HG03378 (cell line): ENCODE measurements at regions not wholly inside any gene's neighbourhood (a gene's known extent, or its start where the extent isn't known, plus 50 kb on each side); places are given as distances from the start of the nearest gene placed in this dataset.
"Not testable (repeated sequence)": the region's sequence is repeated elsewhere in the genome, so short reads cannot be mapped to it uniquely, and the experiment has no call there.

ENCODE experiments used
- ATAC-seq: cut with Tn5 transposase; IDR thresholded peaks from one replicate; pipeline ENCODE4 v1.9.1; 2021; ENCODE audit warnings: mild to moderate bottlenecking, moderate library complexity; ENCODE audit not compliant: unreplicated experiment

DNA sequence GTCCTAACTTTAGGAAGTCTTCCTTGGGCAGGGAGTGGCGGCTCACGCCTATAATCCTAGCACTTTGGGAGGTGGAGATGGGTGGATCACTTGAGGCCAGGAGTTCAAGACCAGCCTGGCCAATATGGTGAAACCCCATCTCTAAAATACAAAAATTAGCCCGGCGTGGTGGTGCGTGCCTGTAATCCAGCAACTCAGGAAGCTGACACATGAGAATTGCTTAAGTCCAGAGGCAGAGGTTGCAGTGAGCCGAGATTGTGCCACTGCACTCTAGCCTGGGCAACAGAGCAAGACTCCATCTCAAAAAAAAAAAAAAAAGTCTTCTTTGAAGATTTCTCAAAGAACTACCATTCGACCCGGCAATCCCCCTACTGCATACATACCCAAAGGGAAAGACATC is 50.0 kb upstream of the GPCPD1 start:
- not testable (repeated sequence) for ATAC-seq
